Nephron (organoid): ENCODE measurements at regions not wholly inside any gene's neighbourhood (a gene's known extent, or its start where the extent isn't known, plus 50 kb on each side); places are given as distances from the start of the nearest gene placed in this dataset.

Source experiments
- H3K27ac Mint-ChIP-seq, 3 experiments: 2 replicates each; pipeline ENCODE4 v1.8.0; 2020; ENCODE audit warnings: mixed read lengths in 3 of 3, mild to moderate bottlenecking in 2 of 3, moderate library complexity in 1 of 3
- H3K27me3 Mint-ChIP-seq: 2 replicates; pipeline ENCODE4 v1.8.0; 2021; ENCODE audit warnings: low read depth, mild to moderate bottlenecking, moderate library complexity, mixed read lengths
- H3K36me3 Mint-ChIP-seq: 2 replicates; pipeline ENCODE4 v1.8.0; 2020; ENCODE audit warnings: low read depth, mixed read lengths
- H3K4me1 Mint-ChIP-seq: 2 replicates; pipeline ENCODE4 v1.8.0; 2020; ENCODE audit warnings: mixed read lengths
- H3K4me3 Mint-ChIP-seq, 3 experiments: 2 replicates each; pipeline ENCODE4 v1.8.0; 2020; ENCODE audit warnings: mild to moderate bottlenecking in 3 of 3, mixed read lengths in 3 of 3, moderate library complexity in 2 of 3
- H3K9me3 Mint-ChIP-seq: 2 replicates; pipeline ENCODE4 v1.8.0; 2020; ENCODE audit warnings: mixed read lengths
- TF ChIP-seq, protein P1 (sequence below), 3 experiments: fragments of 200-600 bp; sonication (generic); IDR thresholded peaks; one replicate each; pipeline ENCODE4 v1.5.0; 2021; ENCODE audit warnings: antibody characterized with exemption in 3 of 3; ENCODE audit not compliant: unreplicated experiment in 3 of 3

GRCh38 chr6:14543971-14544585 lies 426.5 kb downstream of the CD83 start:
- TF ChIP-seq, protein P1, sequence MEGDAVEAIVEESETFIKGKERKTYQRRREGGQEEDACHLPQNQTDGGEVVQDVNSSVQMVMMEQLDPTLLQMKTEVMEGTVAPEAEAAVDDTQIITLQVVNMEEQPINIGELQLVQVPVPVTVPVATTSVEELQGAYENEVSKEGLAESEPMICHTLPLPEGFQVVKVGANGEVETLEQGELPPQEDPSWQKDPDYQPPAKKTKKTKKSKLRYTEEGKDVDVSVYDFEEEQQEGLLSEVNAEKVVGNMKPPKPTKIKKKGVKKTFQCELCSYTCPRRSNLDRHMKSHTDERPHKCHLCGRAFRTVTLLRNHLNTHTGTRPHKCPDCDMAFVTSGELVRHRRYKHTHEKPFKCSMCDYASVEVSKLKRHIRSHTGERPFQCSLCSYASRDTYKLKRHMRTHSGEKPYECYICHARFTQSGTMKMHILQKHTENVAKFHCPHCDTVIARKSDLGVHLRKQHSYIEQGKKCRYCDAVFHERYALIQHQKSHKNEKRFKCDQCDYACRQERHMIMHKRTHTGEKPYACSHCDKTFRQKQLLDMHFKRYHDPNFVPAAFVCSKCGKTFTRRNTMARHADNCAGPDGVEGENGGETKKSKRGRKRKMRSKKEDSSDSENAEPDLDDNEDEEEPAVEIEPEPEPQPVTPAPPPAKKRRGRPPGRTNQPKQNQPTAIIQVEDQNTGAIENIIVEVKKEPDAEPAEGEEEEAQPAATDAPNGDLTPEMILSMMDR (IDR thresholded peaks at IDR 0.05; ENCODE audit: unreplicated experiment in 3 of 3), result no peak
- Mint-ChIP-seq H3K4me1 (peaks cover 5% of the 10 kb centered on the region), H3K4me3 (no peak overlapping the region)

GRCh38 chr6:14544666-14545065 lies 427.1 kb downstream of the CD83 start:
- peaks cover 5% of the 10 kb centered on the region for H3K27me3 Mint-ChIP-seq
- TF ChIP-seq, protein P1 (IDR thresholded peaks at IDR 0.05; ENCODE audit: unreplicated experiment in 3 of 3), result no peak
- H3K9me3 Mint-ChIP-seq, result no peaks in the 10 kb centered on the region

More at GRCh38 chr6:14543971-14544585, 426.5 kb downstream of the CD83 start:
- no peaks in the 10 kb centered on the region for H3K9me3 Mint-ChIP-seq
- H3K36me3 Mint-ChIP-seq, result no peaks in the 10 kb centered on the region
- no peak overlapping the region for H3K27ac Mint-ChIP-seq
- H3K27me3 Mint-ChIP-seq, result peaks cover 5% of the 10 kb centered on the region

DNA sequence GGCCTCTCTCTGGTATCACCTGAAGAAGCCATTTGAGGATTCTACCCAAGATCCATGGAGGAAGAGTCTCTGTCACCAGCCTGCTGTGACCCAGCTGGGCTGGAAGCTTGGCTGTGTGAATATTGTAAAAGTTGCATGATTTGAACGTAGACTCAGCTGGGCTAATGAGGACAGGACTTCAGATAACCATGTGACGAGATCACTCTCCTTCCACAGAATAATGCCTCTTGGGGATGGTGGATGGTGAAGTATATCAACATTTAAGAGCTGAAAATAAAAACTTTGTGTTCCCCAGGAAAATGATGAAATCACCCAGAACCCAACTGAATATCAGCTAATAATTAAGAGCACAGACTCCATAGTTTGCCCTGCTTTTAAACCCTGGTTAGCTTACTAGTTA lies 427.9 kb downstream of the CD83 start:
- peaks cover 5% of the 10 kb centered on the region for H3K27me3 Mint-ChIP-seq
- H3K4me1 Mint-ChIP-seq, result peaks cover 16% of the 10 kb centered on the region
- H3K4me3 Mint-ChIP-seq, result no peak overlapping the region
- H3K9me3 Mint-ChIP-seq, result no peaks in the 10 kb centered on the region
- TF ChIP-seq, protein P1 (IDR thresholded peaks at IDR 0.05; ENCODE audit: unreplicated experiment in 3 of 3), result no peak
- no peak overlapping the region for H3K27ac Mint-ChIP-seq
- H3K36me3 Mint-ChIP-seq, result no peaks in the 10 kb centered on the region

More at GRCh38 chr6:14544666-14545065, 427.1 kb downstream of the CD83 start:
- Mint-ChIP-seq H3K36me3 (no peaks in the 10 kb centered on the region), H3K4me1 (peaks cover 11% of the 10 kb centered on the region), H3K27ac (no peak overlapping the region), H3K4me3 (no peak overlapping the region)

DNA sequence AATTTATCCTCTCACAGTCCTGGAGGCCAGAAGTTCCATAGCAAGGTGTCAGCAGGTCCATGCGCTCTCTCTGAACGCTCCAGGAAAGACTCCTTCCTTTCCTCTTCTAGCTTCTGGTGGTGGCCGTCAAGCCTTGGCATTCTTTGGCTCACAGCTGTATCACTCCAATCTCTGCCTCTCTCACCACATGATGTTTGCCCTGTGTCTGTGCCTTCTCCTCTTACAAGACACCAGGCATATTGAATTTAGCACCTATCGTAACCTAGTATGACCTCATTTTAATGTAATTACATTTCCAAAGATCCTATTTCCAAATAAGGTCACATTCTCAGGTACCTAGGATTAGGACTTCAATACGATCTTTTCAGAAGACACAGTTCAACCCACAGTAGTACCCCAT lies 428.5 kb downstream of the CD83 start:
- no peak overlapping the region for H3K27ac Mint-ChIP-seq
- H3K27me3 Mint-ChIP-seq, result peaks cover 5% of the 10 kb centered on the region
- H3K9me3 Mint-ChIP-seq, result no peaks in the 10 kb centered on the region
- H3K4me3 Mint-ChIP-seq, result no peak overlapping the region
- peaks cover 22% of the 10 kb centered on the region for H3K4me1 Mint-ChIP-seq
- TF ChIP-seq, protein P1 (IDR thresholded peaks at IDR 0.05; ENCODE audit: unreplicated experiment in 3 of 3), result no peak
- H3K36me3 Mint-ChIP-seq, result no peaks in the 10 kb centered on the region

DNA sequence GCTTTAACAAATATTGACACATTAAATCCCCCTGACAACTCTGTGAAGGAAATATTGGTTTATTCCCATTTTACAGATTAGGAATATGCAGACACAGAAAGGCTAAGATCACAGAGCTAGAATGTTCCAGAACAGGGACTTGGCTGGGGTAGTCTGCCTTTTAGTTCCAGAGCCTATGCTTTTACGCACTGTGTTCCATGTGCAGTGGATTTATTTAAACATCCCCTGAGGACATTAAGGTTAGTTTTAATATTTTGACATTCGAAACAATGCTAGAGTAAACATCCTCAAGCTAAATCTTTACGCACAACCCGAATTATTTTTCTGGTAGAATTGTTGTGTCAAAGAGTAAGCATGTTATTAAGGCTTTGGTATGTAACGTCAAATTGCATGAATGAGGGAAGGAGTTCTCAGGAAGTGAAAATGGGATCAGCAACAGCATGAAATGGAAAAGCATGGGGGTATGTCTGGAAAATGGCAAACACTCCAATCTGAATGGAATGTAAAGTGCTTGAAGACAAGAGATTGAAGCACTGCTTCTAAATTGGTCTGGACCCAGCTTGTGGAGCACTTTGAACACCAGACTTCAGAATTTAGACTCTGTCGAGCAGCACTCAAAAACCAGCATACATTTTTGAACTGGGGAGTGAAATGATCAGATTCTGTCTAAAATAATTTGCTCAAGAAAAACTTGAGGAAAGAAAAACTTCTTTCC lies 429.9 kb downstream of the CD83 start:
- H3K4me3 Mint-ChIP-seq, result no peak overlapping the region
- no peak overlapping the region for H3K27ac Mint-ChIP-seq
- H3K4me1 Mint-ChIP-seq, result peaks cover 24% of the 10 kb centered on the region
- peaks cover 5% of the 10 kb centered on the region for H3K27me3 Mint-ChIP-seq
- H3K36me3 Mint-ChIP-seq, result no peaks in the 10 kb centered on the region
- TF ChIP-seq, protein P1 (IDR thresholded peaks at IDR 0.05; ENCODE audit: unreplicated experiment in 3 of 3), result no peak
- H3K9me3 Mint-ChIP-seq, result no peaks in the 10 kb centered on the region
